Esophagus squamous epithelium (tissue), 4 donors: ENCODE measurements at regions not wholly inside any gene's neighbourhood (a gene's known extent, or its start where the extent isn't known, plus 50 kb on each side); places are given as distances from the start of the nearest gene placed in this dataset.

ENCODE experiments used
- POLR2A ChIP-seq, 4 donors: fragments of 450-650 bp; IDR thresholded peaks; one replicate each; pipeline ENCODE4 v1.6.1; 2017; ENCODE audit warnings: antibody characterized with exemption in 4 of 4, mild to moderate bottlenecking in 4 of 4, moderate library complexity in 3 of 4
- TF ChIP-seq, protein P1 (sequence below), 6 experiments: fragments of 450-650 bp in 4 of 6; fragments of 200-600 bp in 2 of 6; sonication (generic) in 2 of 6; IDR thresholded peaks; one replicate each; pipeline ENCODE4 v1.5.1; 2016 to 2019; ENCODE audit warnings: antibody characterized with exemption in 6 of 6, mild to moderate bottlenecking in 4 of 6, moderate library complexity in 4 of 6

DNA sequence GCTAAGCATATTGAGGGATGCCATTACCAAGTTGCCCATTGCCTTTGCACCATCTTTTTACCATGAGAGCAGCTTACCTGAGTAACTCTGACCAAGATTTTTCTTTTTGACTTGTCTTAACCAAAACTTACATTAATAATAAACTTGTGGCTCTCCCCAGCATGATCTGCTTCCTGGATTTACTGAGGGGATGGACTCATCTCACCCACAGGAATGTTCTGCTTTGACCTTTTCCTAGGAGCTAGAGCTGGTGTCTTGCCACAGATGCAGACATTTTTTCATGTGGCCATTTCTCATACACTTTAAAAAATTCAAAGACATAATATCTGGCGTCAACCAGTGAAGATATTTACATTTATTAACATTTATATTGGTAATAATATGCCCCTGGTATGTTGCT is 79.2 kb upstream of the EFHC2 start:
- TF ChIP-seq, protein P1, sequence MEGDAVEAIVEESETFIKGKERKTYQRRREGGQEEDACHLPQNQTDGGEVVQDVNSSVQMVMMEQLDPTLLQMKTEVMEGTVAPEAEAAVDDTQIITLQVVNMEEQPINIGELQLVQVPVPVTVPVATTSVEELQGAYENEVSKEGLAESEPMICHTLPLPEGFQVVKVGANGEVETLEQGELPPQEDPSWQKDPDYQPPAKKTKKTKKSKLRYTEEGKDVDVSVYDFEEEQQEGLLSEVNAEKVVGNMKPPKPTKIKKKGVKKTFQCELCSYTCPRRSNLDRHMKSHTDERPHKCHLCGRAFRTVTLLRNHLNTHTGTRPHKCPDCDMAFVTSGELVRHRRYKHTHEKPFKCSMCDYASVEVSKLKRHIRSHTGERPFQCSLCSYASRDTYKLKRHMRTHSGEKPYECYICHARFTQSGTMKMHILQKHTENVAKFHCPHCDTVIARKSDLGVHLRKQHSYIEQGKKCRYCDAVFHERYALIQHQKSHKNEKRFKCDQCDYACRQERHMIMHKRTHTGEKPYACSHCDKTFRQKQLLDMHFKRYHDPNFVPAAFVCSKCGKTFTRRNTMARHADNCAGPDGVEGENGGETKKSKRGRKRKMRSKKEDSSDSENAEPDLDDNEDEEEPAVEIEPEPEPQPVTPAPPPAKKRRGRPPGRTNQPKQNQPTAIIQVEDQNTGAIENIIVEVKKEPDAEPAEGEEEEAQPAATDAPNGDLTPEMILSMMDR (IDR thresholded peaks at IDR 0.05) = no peak
- TF ChIP-seq POLR2A (IDR thresholded peaks at IDR 0.05) = no peak
